ENCODE measurements at regions not wholly inside any gene's neighbourhood (a gene's known extent, or its start where the extent isn't known, plus 50 kb on each side); places are given as distances from the start of the nearest gene placed in this dataset.
"Not testable (repeated sequence)": the region's sequence is repeated elsewhere in the genome, so short reads cannot be mapped to it uniquely, and the experiment has no call there.

- TF ChIP-seq CTCF, POLR2A (IDR thresholded peaks at IDR 0.05): not testable (repeated sequence)
Observed at GRCh38 chr6:141175458-141175857, 957.3 kb upstream of the GJE1 start.
